Myocyte (in vitro differentiated cells): ENCODE measurements at regions not wholly inside any gene's neighbourhood (a gene's known extent, or its start where the extent isn't known, plus 50 kb on each side); places are given as distances from the start of the nearest gene placed in this dataset.
A peak's percentile ranks its signal among the peaks of the same experiment; 100 is the strongest.
"Not testable (repeated sequence)": the region's sequence is repeated elsewhere in the genome, so short reads cannot be mapped to it uniquely, and the experiment has no call there.

Source experiments
- DNase-seq: peaks from one replicate; pipeline ENCODE4 v3.0.0-alpha.2; 2012; ENCODE audit warnings: low read depth

DNA sequence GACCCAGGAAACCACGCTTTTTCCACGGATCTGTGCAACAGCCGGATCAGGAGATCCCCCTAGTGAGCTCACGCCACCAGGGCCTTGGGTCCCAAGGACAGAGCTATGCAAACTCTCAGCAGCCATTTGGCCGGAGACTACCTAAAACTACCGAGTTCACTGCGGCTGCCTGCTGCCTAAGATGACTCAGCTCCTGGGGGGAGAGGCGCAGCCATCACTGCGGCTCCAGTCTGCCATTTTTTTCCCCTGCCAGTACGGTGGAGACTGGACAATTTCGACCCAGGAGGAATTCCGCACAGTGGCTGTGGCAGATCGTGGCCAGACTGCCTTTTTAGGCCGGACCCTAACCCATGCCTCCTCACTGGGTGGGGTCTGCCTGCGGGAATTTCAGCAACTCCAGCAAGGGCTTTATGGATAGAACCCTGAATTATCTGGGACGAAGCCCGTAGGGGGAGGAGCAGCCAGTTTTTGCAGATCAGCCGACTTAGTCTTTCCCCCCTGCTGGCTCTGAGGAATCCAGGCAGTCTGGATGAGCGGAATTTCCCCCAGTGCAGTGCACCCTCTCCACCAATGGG, 424.9 kb upstream of the UBE2E3 start:
- DNase-seq, result no peak

DNA sequence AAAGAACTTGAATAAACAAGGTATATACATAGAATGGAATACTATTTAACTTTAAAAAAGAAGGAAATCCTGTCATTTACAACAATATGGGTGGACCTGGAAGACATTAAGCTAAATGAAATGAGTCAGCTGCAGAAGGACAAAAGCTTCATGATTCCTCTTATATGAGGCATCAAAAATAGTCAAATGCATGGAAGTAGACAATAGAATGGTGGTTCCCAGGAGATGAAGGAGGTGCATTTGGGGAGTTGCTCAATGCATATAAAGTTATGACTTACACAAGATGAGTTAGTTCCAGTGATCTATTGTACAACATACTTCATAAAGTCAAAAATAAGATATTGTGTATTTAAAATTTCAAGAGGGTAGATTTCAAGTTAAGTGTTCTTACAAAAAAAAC, 426.1 kb upstream of the UBE2E3 start:
- no peak for DNase-seq

- DNase-seq, result no peak
Observed at GRCh38 chr2:180553094-180553715, 427.2 kb upstream of the UBE2E3 start.

DNA sequence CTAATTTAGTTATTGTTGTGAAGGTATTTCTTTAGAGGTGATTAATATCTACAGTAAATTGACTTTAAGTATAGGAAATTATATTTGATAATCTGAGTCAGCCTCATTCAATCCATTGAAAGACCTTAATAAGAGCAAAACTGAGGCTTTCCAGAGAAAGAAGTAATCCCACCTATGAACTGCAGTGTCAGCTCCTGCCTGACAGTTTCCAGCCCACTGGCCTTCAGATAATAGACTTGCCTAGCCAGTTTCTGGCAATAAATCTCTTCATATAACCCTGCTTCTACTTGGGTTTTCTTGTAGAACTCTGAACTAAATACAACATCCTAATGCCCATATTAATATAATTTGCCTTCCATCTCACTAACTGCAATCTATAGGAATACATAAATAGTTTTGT, 437.9 kb upstream of the UBE2E3 start:
- DNase-seq, result no peak

GRCh38 chr2:180540761-180541160, 439.6 kb upstream of the UBE2E3 start:
- no peak for DNase-seq

- DNase-seq, result no peak
Observed at GRCh38 chr2:180539541-180539940, 440.9 kb upstream of the UBE2E3 start.

GRCh38 chr2:180535289-180535688, 445.1 kb upstream of the UBE2E3 start:
- no peak for DNase-seq

GRCh38 chr2:180531787-180532186, 448.6 kb upstream of the UBE2E3 start:
- not testable (repeated sequence) for DNase-seq

- DNase-seq, result no peak
Observed at GRCh38 chr2:180524499-180524898, 455.9 kb upstream of the UBE2E3 start.

DNA sequence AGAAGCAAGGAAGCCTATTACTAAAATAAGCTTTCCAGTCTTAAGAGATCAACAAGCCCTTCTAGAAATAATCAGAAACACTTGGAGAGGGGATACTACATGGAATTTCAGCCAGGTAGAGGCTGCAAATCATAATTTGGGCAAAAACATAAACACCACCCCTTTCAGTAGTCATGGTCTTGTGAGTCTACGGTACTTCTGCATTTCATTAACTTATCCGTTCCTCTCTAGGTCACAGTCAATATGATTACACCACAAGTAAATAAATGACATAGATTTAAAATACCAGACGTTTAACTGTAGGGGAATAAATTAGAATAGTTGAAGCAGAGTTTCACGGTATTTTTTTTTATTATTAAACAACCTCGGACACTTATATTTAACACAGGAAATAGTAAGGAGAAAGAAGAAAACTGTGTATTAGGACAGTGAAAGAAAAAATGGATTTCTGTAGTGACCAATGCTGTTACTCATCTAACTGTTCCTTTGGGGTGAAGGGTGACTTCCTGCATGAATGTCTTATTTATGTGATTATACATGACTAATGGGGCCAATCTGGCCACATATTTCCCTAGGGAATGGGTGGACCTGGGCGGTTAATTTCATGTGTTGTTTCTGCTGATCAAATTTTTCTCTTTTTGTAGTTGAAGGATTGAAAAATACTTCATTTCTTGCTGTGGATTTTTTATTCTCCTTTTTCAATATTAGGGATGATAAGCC, 456.6 kb upstream of the UBE2E3 start:
- peak; percentile 31 for DNase-seq

- DNase-seq, result no peak
Observed at GRCh38 chr2:180520921-180521581, 459.4 kb upstream of the UBE2E3 start.

- DNase-seq, result no peak
Observed at GRCh38 chr2:180520206-180520605, 460.2 kb upstream of the UBE2E3 start.

DNA sequence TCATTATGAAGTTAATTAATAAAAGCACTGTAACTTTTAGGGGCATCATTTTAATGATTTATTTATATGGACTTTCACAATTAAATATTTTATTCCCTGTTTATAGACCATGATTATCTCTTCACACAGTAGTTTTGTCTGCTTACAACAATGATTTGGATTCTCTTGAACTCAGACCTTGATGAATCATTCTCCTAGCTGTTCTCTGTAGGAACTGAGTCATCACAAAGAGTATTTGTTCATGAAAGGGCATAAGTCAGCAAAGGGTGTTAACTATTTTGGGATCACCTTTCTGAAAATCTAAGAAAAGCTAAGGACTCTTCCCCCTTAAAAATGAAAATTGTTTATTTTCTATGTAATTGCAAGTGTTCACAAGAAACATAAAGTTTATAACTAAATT, 461.1 kb upstream of the UBE2E3 start:
- DNase-seq, result no peak

DNA sequence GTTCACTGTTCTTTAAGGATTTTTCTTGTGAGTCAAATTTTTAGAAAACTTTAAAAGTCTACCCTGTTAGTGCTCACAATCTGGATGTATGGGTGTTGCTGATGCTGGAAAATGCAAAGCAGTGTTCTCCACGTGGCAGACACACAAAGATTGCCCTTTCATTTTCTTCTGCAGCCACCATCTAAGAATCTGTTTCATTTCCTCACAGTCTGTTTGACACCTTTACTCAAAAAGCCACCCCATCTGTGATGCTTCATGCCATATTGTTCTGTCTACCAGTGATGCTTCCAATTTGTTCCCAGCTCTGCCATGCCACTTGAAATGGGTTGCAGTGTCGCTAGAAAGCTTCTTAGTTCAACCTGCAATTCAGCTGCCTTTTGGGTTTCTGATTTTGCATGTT, 464.2 kb upstream of the UBE2E3 start:
- no peak for DNase-seq

DNA sequence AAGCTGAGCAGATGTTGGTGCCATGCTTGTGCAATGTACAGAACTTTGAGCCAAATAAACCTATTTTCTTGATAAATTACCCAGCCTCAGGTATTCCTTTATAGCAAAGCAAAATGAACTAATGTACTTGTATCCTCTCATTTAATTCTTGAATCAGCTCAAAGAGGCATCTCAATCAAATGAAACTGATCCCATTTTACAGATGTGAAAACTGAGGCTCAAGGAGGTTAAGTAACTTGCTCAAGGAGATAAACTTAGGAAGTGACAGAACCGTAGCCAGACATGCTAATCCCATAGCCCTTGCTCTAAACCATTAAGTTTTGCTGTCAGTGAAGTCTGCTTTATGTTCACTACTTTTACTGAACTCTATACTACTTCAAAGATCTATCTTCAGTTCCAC, 467.0 kb upstream of the UBE2E3 start:
- DNase-seq, result no peak

DNA sequence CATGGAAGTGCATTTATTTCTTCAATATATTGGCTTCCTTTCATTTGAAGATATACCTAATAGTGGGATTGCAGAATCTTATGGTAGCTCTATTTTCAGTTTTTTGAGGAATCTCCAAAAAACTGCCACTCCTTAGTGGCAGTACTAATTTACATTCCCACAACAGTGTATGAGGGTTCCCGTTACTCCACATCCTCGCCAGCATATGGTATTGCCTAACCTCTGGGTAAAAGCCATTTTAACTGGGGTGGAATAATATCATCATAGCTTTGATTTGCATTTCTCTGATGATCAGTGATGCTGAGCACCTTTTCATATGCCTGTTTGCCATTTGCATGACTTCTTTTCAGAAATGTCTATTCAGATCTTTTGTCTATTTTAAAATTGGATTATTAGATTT, 471.9 kb upstream of the UBE2E3 start:
- no peak for DNase-seq

DNA sequence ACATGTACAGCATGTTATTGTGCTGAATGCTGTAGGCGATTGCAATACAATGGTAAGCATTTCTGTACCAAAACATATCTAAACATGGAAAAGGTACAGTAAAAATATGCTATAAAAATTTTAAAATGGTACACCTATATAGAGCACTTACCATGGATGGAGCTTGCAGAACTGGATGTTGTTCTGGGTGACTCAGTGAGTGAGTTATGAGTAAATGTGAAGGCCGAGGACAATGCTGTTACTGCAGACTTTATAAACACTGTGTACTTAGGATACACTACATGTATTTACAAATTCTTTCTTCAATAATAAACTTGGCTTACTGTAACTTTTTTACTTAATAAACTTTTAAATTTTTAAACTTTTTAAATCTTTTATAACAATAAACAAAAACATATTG, 473.4 kb upstream of the UBE2E3 start:
- DNase-seq, result no peak

GRCh38 chr2:180505203-180505602, 475.2 kb upstream of the UBE2E3 start:
- DNase-seq, result no peak

- DNase-seq, result no peak
Observed at GRCh38 chr2:180497621-180498152, 482.7 kb upstream of the UBE2E3 start.

DNA sequence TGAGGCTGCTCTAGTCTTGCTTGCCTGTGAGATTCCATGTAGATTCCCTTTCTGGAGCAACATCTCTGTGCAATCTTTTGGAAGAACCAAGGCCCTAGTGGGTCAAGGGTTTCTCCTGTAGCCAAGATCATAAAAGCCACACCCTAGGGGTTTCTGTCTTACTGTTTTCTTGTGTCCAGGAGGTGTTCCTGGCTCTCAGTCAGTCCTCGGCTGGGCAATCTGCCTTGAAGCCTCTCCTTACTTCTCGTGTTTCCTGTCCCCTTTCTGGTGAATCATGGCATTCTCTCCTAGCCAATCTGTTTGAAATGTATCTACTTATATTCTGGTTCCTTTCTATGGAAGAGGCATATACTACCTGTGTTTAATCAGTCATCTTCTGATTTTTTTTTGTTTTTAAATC, 484.8 kb upstream of the UBE2E3 start:
- DNase-seq, result no peak

- no peak for DNase-seq
Observed at GRCh38 chr2:180494286-180494685, 486.1 kb upstream of the UBE2E3 start.

GRCh38 chr2:180482696-180483095, 475.6 kb upstream of the CWC22 start:
- no peak for DNase-seq
